GM21515 (cell line): ENCODE measurements at regions not wholly inside any gene's neighbourhood (a gene's known extent, or its start where the extent isn't known, plus 50 kb on each side); places are given as distances from the start of the nearest gene placed in this dataset.
"Not testable (repeated sequence)": the region's sequence is repeated elsewhere in the genome, so short reads cannot be mapped to it uniquely, and the experiment has no call there.

Experiments
- ATAC-seq: cut with Tn5 transposase; IDR thresholded peaks from one replicate; pipeline ENCODE4 v1.9.1; 2021; ENCODE audit not compliant: unreplicated experiment

- no peak for ATAC-seq
These were observed 75.3 kb upstream of the SFSWAP start for GRCh38 chr12:131635491-131636122.

- no peak for ATAC-seq
These were observed 74.6 kb upstream of the SFSWAP start for GRCh38 chr12:131636266-131636665.

GRCh38 chr12:131636940-131637750 is 73.7 kb upstream of the SFSWAP start:
- no peak for ATAC-seq

GRCh38 chr12:131637986-131638385 is 72.9 kb upstream of the SFSWAP start:
- no peak for ATAC-seq

GRCh38 chr12:131639270-131639940 is 71.5 kb upstream of the SFSWAP start:
- ATAC-seq: no peak

GRCh38 chr12:131640525-131640924 is 70.4 kb upstream of the SFSWAP start:
- ATAC-seq: no peak

GRCh38 chr12:131641315-131641714 is 69.6 kb upstream of the SFSWAP start:
- no peak for ATAC-seq

- no peak for ATAC-seq
These were observed 68.8 kb upstream of the SFSWAP start for GRCh38 chr12:131642101-131642540.

- ATAC-seq: no peak
These were observed 68.1 kb upstream of the SFSWAP start for GRCh38 chr12:131642771-131643170.

- ATAC-seq: no peak
These were observed 67.0 kb upstream of the SFSWAP start for GRCh38 chr12:131643631-131644452.

- no peak for ATAC-seq
These were observed 66.4 kb upstream of the SFSWAP start for GRCh38 chr12:131644481-131644880.

GRCh38 chr12:131644917-131645316 is 66.0 kb upstream of the SFSWAP start:
- not testable (repeated sequence) for ATAC-seq

- not testable (repeated sequence) for ATAC-seq
These were observed 65.3 kb upstream of the SFSWAP start for GRCh38 chr12:131645557-131645956.

- ATAC-seq: not testable (repeated sequence)
These were observed 64.4 kb upstream of the SFSWAP start for GRCh38 chr12:131646444-131646843.

GRCh38 chr12:131647667-131648066 is 63.2 kb upstream of the SFSWAP start:
- ATAC-seq: no peak

- not testable (repeated sequence) for ATAC-seq
These were observed 55.3 kb upstream of the SFSWAP start for GRCh38 chr12:131655469-131656174.

- ATAC-seq: not testable (repeated sequence)
These were observed 54.1 kb upstream of the SFSWAP start for GRCh38 chr12:131656796-131657195.

GRCh38 chr12:131658605-131659004 is 52.3 kb upstream of the SFSWAP start:
- not testable (repeated sequence) for ATAC-seq

GRCh38 chr12:131659484-131659883 is 51.4 kb upstream of the SFSWAP start:
- ATAC-seq: not testable (repeated sequence)

- ATAC-seq: not testable (repeated sequence)
These were observed 50.9 kb upstream of the SFSWAP start for GRCh38 chr12:131659976-131660375.
